HUES48 (cell line): ENCODE measurements at regions not wholly inside any gene's neighbourhood (a gene's known extent, or its start where the extent isn't known, plus 50 kb on each side); places are given as distances from the start of the nearest gene placed in this dataset.

ENCODE experiments used
- H3K27ac ChIP-seq: one replicate; pipeline ENCODE4 v1.7.0; 2013; ENCODE audit warnings: low read depth, low read length, inconsistent platforms
- H3K27me3 ChIP-seq: 2 replicates; pipeline ENCODE4 v1.6.1; 2013; ENCODE audit warnings: mild to moderate bottlenecking, low read length; ENCODE audit not compliant: control insufficient read depth, insufficient read depth
- H3K36me3 ChIP-seq: 2 replicates; pipeline ENCODE4 v1.6.1; 2013; ENCODE audit warnings: low read length; ENCODE audit not compliant: control insufficient read depth, insufficient read depth
- H3K4me1 ChIP-seq: 2 replicates; pipeline ENCODE4 v1.6.1; 2013; ENCODE audit warnings: mild to moderate bottlenecking, low read length; ENCODE audit not compliant: control insufficient read depth, insufficient read depth
- H3K4me3 ChIP-seq: 2 replicates; pipeline ENCODE4 v1.5.1; 2013; ENCODE audit warnings: mild to moderate bottlenecking, low read depth, low read length
- H3K9ac ChIP-seq: 2 replicates; pipeline ENCODE4 v1.6.1; 2013; ENCODE audit warnings: mild to moderate bottlenecking, low read depth, low read length, moderate library complexity
- H3K9me3 ChIP-seq: 2 replicates; pipeline ENCODE4 v1.6.1; 2013; ENCODE audit warnings: low read length; ENCODE audit not compliant: control insufficient read depth, insufficient read depth

- Histone ChIP-seq H3K4me1 (no peaks in the 10 kb centered on the region), H3K36me3 (no peaks in the 10 kb centered on the region), H3K9ac (no peak overlapping the region), H3K4me3 (no peak overlapping the region), H3K27ac (no peak overlapping the region), H3K9me3 (no peaks in the 10 kb centered on the region), H3K27me3 (no peaks in the 10 kb centered on the region)
Observed at GRCh38 chr18:64886995-64887394, 738.1 kb upstream of the LINC00305 start.

- no peaks in the 10 kb centered on the region for H3K9me3 ChIP-seq
- no peak overlapping the region for H3K27ac ChIP-seq
- no peaks in the 10 kb centered on the region for H3K27me3 ChIP-seq
- H3K36me3 ChIP-seq, result no peaks in the 10 kb centered on the region
- H3K4me3 ChIP-seq, result no peak overlapping the region
- no peaks in the 10 kb centered on the region for H3K4me1 ChIP-seq
- H3K9ac ChIP-seq, result no peak overlapping the region
Observed at GRCh38 chr18:64882896-64883295, 734.0 kb upstream of the LINC00305 start.

GRCh38 chr18:64876833-64877232, 727.9 kb upstream of the LINC00305 start:
- Histone ChIP-seq H3K36me3 (no peaks in the 10 kb centered on the region), H3K9me3 (no peaks in the 10 kb centered on the region), H3K4me1 (no peaks in the 10 kb centered on the region), H3K27me3 (no peaks in the 10 kb centered on the region), H3K27ac (no peak overlapping the region), H3K9ac (no peak overlapping the region), H3K4me3 (no peak overlapping the region)

- H3K4me3 ChIP-seq, result no peak overlapping the region
- no peaks in the 10 kb centered on the region for H3K9me3 ChIP-seq
- no peaks in the 10 kb centered on the region for H3K4me1 ChIP-seq
- no peaks in the 10 kb centered on the region for H3K36me3 ChIP-seq
- no peaks in the 10 kb centered on the region for H3K27me3 ChIP-seq
- no peak overlapping the region for H3K27ac ChIP-seq
- no peak overlapping the region for H3K9ac ChIP-seq
Observed at GRCh38 chr18:64872710-64873458, 724.0 kb upstream of the LINC00305 start.

- no peak overlapping the region for H3K9ac ChIP-seq
- no peaks in the 10 kb centered on the region for H3K9me3 ChIP-seq
- H3K27me3 ChIP-seq, result no peaks in the 10 kb centered on the region
- no peaks in the 10 kb centered on the region for H3K36me3 ChIP-seq
- peaks cover 6% of the 10 kb centered on the region for H3K4me1 ChIP-seq
- no peak overlapping the region for H3K27ac ChIP-seq
- H3K4me3 ChIP-seq, result no peak overlapping the region
Observed at GRCh38 chr18:64854112-64854511, 705.2 kb upstream of the LINC00305 start.

- H3K9me3 ChIP-seq, result 0 out of 2 replicates have a peak, but pooled peaks cover under 1% of the 10 kb centered on the region
- no peak overlapping the region for H3K4me3 ChIP-seq
- H3K4me1 ChIP-seq, result no peaks in the 10 kb centered on the region
- no peak overlapping the region for H3K9ac ChIP-seq
- no peak overlapping the region for H3K27ac ChIP-seq
- no peaks in the 10 kb centered on the region for H3K36me3 ChIP-seq
- H3K27me3 ChIP-seq, result no peaks in the 10 kb centered on the region
Observed at GRCh38 chr18:64852281-64852680, 703.4 kb upstream of the LINC00305 start.

- Histone ChIP-seq H3K27ac (no peak overlapping the region), H3K36me3 (no peaks in the 10 kb centered on the region), H3K27me3 (no peaks in the 10 kb centered on the region), H3K4me3 (no peak overlapping the region), H3K4me1 (no peaks in the 10 kb centered on the region), H3K9ac (no peak overlapping the region), H3K9me3 (0 out of 2 replicates have a peak, but pooled peaks cover 3% of the 10 kb centered on the region)
Observed at GRCh38 chr18:64851726-64852125, 702.8 kb upstream of the LINC00305 start.

GRCh38 chr18:64850791-64851190, 701.9 kb upstream of the LINC00305 start:
- no peaks in the 10 kb centered on the region for H3K36me3 ChIP-seq
- H3K9ac ChIP-seq, result no peak overlapping the region
- 0 out of 2 replicates have a peak, but pooled peaks cover 3% of the 10 kb centered on the region for H3K9me3 ChIP-seq
- H3K27ac ChIP-seq, result no peak overlapping the region
- no peak overlapping the region for H3K4me3 ChIP-seq
- no peaks in the 10 kb centered on the region for H3K4me1 ChIP-seq
- H3K27me3 ChIP-seq, result no peaks in the 10 kb centered on the region

- Histone ChIP-seq H3K36me3 (no peaks in the 10 kb centered on the region), H3K4me3 (no peak overlapping the region), H3K9ac (no peak overlapping the region), H3K27me3 (no peaks in the 10 kb centered on the region), H3K4me1 (peaks cover 7% of the 10 kb centered on the region; the same call in 1 of the 2 replicates), H3K9me3 (no peaks in the 10 kb centered on the region), H3K27ac (peak overlapping the region; percentile 57)
Observed at GRCh38 chr18:64840911-64841701, 692.2 kb upstream of the LINC00305 start.

GRCh38 chr18:64810354-64810753, 661.5 kb upstream of the LINC00305 start:
- H3K27ac ChIP-seq, result no peak overlapping the region
- H3K4me3 ChIP-seq, result no peak overlapping the region
- no peaks in the 10 kb centered on the region for H3K4me1 ChIP-seq
- H3K9me3 ChIP-seq, result no peaks in the 10 kb centered on the region
- no peaks in the 10 kb centered on the region for H3K27me3 ChIP-seq
- H3K9ac ChIP-seq, result no peak overlapping the region
- no peaks in the 10 kb centered on the region for H3K36me3 ChIP-seq

GRCh38 chr18:64809801-64810200, 660.9 kb upstream of the LINC00305 start:
- H3K4me3 ChIP-seq, result no peak overlapping the region
- H3K9me3 ChIP-seq, result no peaks in the 10 kb centered on the region
- no peaks in the 10 kb centered on the region for H3K4me1 ChIP-seq
- H3K27ac ChIP-seq, result no peak overlapping the region
- H3K36me3 ChIP-seq, result no peaks in the 10 kb centered on the region
- no peak overlapping the region for H3K9ac ChIP-seq
- no peaks in the 10 kb centered on the region for H3K27me3 ChIP-seq
